Stimulated activated CD4-positive, alpha-beta T cell treated with anti-CD3 and anti-CD28 coated beads, Interleukin-15, amount 100 ng/mL, for 24 hours (primary cell): ENCODE measurements at regions not wholly inside any gene's neighbourhood (a gene's known extent, or its start where the extent isn't known, plus 50 kb on each side); places are given as distances from the start of the nearest gene placed in this dataset.
"Not testable (repeated sequence)": the region's sequence is repeated elsewhere in the genome, so short reads cannot be mapped to it uniquely, and the experiment has no call there.

Experiments used
- DNase-seq: peaks from one replicate; pipeline ENCODE4 v3.0.0-alpha.2; 2020

- no peak for DNase-seq
Measured at GRCh38 chr9:94033383-94033782, 50.9 kb upstream of the PTPDC1 start.

GRCh38 chr9:94031946-94032345 lies 52.3 kb upstream of the PTPDC1 start:
- no peak for DNase-seq

- DNase-seq: no peak
Measured at GRCh38 chr9:94031380-94031779, 52.9 kb upstream of the PTPDC1 start.

- DNase-seq: peak; percentile 89
Measured at GRCh38 chr9:94030318-94031179, 53.7 kb upstream of the PTPDC1 start.

- no peak for DNase-seq
Measured at GRCh38 chr9:94029932-94030317, 54.3 kb upstream of the PTPDC1 start.

DNA sequence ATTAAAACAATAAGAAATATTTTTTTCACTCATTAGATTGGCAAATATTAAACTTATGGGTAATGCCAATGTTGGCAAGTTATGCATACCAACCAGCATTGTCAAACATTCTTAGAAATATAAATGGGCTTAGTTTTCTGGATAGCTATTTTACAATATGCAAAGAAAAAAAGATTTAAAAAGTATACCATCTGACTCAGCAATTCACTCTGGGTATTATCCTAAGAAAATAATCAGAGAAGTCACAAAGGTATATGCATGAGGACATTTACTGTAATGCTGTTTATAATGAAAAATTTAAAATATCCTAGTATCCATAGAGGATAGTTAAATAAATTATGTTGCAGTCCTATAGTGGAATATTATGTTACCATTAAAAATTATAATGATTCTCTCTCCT lies 57.4 kb upstream of the PTPDC1 start:
- no peak for DNase-seq

GRCh38 chr9:94022476-94022875 lies 61.8 kb upstream of the PTPDC1 start:
- not testable (repeated sequence) for DNase-seq

- DNase-seq: not testable (repeated sequence)
Measured at GRCh38 chr9:94020836-94021235, 63.4 kb upstream of the PTPDC1 start.

DNA sequence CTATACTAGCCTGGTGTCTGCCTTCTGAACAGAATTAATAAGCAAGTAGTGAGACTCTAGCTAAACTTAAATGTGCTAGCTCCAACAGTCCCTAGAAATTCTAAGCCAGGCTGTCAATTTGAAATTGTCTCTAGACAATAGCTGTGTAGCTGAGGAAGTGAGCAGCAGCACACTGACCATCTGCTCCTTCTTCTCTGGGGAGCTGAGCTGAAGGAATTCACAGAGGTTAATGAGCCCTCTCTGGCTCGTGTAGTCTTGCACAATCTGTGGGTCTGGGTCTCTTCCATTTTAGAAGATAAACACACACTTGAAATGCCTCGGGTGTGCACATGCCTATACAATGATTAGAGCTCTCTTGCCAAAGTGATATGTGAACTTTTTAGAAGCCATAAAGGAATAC lies 63.5 kb upstream of the BARX1 start:
- DNase-seq: no peak

DNA sequence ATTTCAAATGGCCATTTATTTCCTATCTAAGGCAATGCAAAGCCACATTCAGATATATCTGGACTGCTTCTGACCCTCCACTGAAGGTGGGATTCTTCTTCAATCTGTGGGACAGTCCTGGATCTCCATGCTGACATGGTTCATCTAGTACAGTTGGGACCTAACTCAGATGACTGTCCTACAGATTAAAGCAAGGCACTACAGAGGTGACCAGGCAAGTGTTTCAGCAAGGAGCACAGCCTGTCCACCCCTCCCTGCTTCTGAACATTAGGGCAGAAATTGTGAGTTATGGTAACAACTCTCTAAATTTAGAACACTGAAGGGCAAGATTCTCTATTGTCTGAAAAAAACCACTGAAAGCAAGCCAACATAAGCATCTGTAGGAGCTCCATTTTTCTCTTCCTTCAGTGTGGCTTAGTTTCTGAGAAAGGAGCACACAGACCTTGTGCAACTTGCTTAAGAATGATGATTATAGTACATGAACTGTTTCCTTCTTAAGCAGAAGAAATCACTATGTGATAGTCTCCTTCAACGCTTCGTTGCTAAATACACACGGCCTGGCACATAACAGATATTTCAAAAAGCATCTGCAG lies 62.9 kb upstream of the BARX1 start:
- DNase-seq: no peak

- no peak for DNase-seq
Measured at GRCh38 chr9:94016744-94017143, 61.6 kb upstream of the BARX1 start.

- DNase-seq: no peak
Measured at GRCh38 chr9:94014920-94015319, 59.8 kb upstream of the BARX1 start.

DNA sequence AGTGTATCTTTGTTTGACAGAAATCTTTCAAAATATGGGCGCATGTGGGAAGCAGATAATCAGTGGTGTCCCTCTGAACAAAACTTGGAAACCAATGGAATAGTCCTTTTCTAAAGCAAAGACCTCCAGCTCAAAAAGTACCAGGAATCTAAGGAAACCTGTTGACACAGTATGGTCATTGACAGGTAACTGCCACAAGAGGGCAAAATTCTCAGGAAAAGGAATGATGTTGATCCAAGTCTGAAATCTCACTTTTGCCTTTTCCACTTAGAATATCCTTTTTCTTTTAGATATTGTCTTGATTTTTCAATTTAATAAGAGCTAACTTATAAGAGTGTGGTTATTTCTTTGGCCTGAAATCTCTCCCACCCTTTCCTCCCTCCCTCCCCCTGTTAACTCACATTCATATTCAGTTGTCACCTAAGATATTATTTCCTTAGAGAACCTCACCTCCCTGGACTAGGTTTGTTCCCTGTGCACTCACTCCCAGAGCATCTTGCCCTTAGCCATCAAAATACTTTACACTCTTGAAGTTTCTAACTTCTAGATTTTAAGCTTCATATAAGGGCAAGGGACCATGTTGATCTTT lies 59.0 kb upstream of the BARX1 start:
- DNase-seq: no peak

DNA sequence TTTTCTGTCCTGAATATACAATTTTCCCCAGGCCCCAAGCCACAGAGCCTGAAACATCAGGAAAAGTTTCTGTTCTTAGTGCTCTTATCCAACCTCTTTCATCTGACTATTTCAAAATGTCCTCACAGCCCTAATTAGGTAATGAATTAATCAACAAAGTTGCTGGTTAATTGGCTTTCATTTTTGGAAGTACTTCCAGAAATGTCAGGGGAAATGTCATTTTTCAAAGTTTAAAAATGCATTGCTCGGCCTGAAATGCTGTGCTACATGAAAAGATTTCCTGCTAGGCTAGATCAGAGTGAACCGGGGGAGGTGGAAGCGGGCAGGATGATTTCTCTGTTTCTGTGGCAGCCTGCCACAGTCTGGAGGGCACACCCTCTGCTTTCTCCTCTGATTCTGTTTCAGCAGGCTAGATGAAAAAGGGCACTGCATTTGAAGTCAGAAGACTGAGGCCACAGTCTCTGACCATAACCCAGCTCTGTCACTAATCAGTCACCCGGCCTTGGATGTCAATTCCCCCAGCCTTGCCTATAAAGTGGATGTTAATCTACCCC lies 55.9 kb upstream of the BARX1 start:
- DNase-seq: no peak

DNA sequence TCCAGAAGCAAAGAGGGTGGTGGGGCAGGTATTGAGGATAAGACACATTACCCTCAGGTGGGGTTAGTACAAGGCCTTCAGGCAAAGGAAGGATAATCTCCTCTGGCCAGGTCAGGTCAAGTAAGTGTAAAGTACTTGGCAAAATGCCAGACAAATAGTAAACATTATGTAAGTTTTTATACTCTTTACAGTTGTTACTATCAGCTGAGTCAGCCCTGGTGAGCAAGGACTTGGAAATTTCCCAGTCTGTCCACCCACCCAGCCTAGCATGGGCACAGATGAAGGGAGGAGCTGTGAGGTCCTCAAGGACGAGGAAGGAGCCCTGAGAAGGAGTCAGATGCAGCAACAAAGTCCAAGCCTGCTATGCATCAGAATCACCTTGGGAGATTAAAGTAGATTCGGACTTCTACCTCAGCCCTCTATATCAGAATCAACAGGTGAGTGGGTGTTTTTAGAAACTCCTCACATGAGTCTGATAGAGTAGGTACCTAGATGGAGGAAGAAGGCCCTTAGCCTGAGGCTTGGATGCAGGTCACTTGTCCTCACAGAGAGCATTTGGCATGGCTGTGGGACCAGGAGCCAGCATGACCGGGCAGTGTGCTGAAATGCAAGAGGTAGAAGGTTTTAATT lies 50.2 kb upstream of the BARX1 start:
- DNase-seq: no peak
